OCI-LY1 (cell line): ENCODE measurements at regions not wholly inside any gene's neighbourhood (a gene's known extent, or its start where the extent isn't known, plus 50 kb on each side); places are given as distances from the start of the nearest gene placed in this dataset.

ENCODE experiments used
- H2AFZ ChIP-seq: fragments of 200-600 bp; sonication (generic), shearing (Covaris generic); 2 replicates; pipeline ENCODE4 v1.6.0; 2014; ENCODE audit warnings: antibody characterized with exemption, mild to moderate bottlenecking, low read length
- H3F3A ChIP-seq: fragments of 200-600 bp; sonication (generic), shearing (Covaris generic); 2 replicates; pipeline ENCODE4 v1.6.0; 2014; ENCODE audit warnings: mild to moderate bottlenecking, antibody characterized with exemption, low read length, moderate library complexity; ENCODE audit not compliant: insufficient read depth
- H3K27ac ChIP-seq: fragments of 200-600 bp; sonication (generic); 2 replicates; pipeline ENCODE4 v1.5.1; 2014; ENCODE audit warnings: low read length, mixed run types, mild to moderate bottlenecking, low read depth; ENCODE audit not compliant: poor library complexity, severe bottlenecking
- H3K27me3 ChIP-seq: fragments of 200-600 bp; sonication (generic); 2 replicates; pipeline ENCODE4 v1.6.0; 2014; ENCODE audit warnings: antibody characterized with exemption, mild to moderate bottlenecking, low read length, moderate library complexity; ENCODE audit not compliant: insufficient read depth
- H3K36me3 ChIP-seq: fragments of 200-600 bp; sonication (generic); 2 replicates; pipeline ENCODE4 v1.6.1; 2014; ENCODE audit warnings: mild to moderate bottlenecking, antibody characterized with exemption, low read length, moderate library complexity, mixed read lengths; ENCODE audit not compliant: insufficient read depth
- H3K4me1 ChIP-seq: fragments of 200-600 bp; sonication (generic); 2 replicates; pipeline ENCODE4 v1.5.1; 2014; ENCODE audit warnings: mild to moderate bottlenecking, low read length, moderate library complexity; ENCODE audit not compliant: insufficient read depth, severe bottlenecking
- H3K4me2 ChIP-seq: fragments of 200-600 bp; sonication (generic), shearing (Covaris generic); 2 replicates; pipeline ENCODE4 v1.6.1; 2014; ENCODE audit warnings: low read length
- H3K4me3 ChIP-seq: fragments of 200-600 bp; sonication (generic); 2 replicates; pipeline ENCODE4 v1.5.1; 2014; ENCODE audit warnings: low read length, low read depth, mild to moderate bottlenecking, mixed read lengths; ENCODE audit not compliant: poor library complexity, severe bottlenecking
- H3K79me2 ChIP-seq: fragments of 200-600 bp; shearing (Covaris generic); 2 replicates; pipeline ENCODE4 v1.6.1; 2016; ENCODE audit warnings: mixed run types, low read length, mixed read lengths; ENCODE audit not compliant: insufficient read depth
- H3K9ac ChIP-seq: fragments of 200-600 bp; sonication (generic), shearing (Covaris generic); 2 replicates; pipeline ENCODE4 v1.6.1; 2014; ENCODE audit warnings: mild to moderate bottlenecking, low read length, mixed read lengths
- H3K9me2 ChIP-seq: fragments of 200-600 bp; sonication (generic), shearing (Covaris generic); 2 replicates; pipeline ENCODE4 v1.6.1; 2014; ENCODE audit warnings: low read depth, mild to moderate bottlenecking, low read length, mixed read lengths
- H3K9me3 ChIP-seq: fragments of 200-600 bp; shearing (Covaris generic); 2 replicates; pipeline ENCODE4 v1.6.1; 2014; ENCODE audit warnings: low read length, mixed read lengths
- H4K20me1 ChIP-seq: fragments of 200-600 bp; sonication (generic), shearing (Covaris generic); 2 replicates; pipeline ENCODE4 v1.6.0; 2016; ENCODE audit warnings: mild to moderate bottlenecking, low read length; ENCODE audit not compliant: insufficient read depth
- CTCF ChIP-seq: fragments of 200-600 bp; sonication (generic), shearing (Covaris generic); IDR thresholded peaks from 2 replicates; pipeline ENCODE4 v1.5.1; 2017; ENCODE audit warnings: mild to moderate bottlenecking, antibody characterized with exemption, low read length, moderate library complexity, mixed read lengths
- EZH2 ChIP-seq: fragments of 200-600 bp; sonication (generic), shearing (Covaris generic); IDR thresholded peaks from 2 replicates; pipeline ENCODE4 v1.8.0; 2017; ENCODE audit warnings: borderline replicate concordance, mixed run types, mild to moderate bottlenecking, antibody characterized with exemption, low read length, moderate library complexity, mixed read lengths

GRCh38 chr4:133800966-133801365, 400.6 kb downstream of the PABPC4L start:
- Histone ChIP-seq H3K27ac (no peak overlapping the region), H4K20me1 (no peaks in the 10 kb centered on the region), H3K4me2 (no peak overlapping the region), H3K79me2 (no peaks in the 10 kb centered on the region), H3K4me1 (no peaks in the 10 kb centered on the region), H3K4me3 (no peak overlapping the region), H3K9me3 (0 out of 2 replicates have a peak, but pooled peaks cover 2% of the 10 kb centered on the region), H3F3A (peaks cover 3% of the 10 kb centered on the region; the same call in 1 of the 2 replicates), H3K36me3 (no peaks in the 10 kb centered on the region), H3K9me2 (no peaks in the 10 kb centered on the region), H3K27me3 (no peaks in the 10 kb centered on the region), H2AFZ (no peak overlapping the region), H3K9ac (no peak overlapping the region)
- no peak for TF ChIP-seq CTCF
- no peak for TF ChIP-seq EZH2

- Histone ChIP-seq H3K4me2 (no peak overlapping the region), H3K36me3 (no peaks in the 10 kb centered on the region), H3K27me3 (no peaks in the 10 kb centered on the region), H3K4me1 (no peaks in the 10 kb centered on the region), H3K9me3 (0 out of 2 replicates have a peak, but pooled peaks cover 2% of the 10 kb centered on the region), H3F3A (peaks cover 3% of the 10 kb centered on the region; the same call in 1 of the 2 replicates), H3K9ac (no peak overlapping the region), H3K4me3 (no peak overlapping the region), H3K79me2 (no peaks in the 10 kb centered on the region), H4K20me1 (no peaks in the 10 kb centered on the region), H2AFZ (no peak overlapping the region), H3K9me2 (no peaks in the 10 kb centered on the region), H3K27ac (no peak overlapping the region)
- TF ChIP-seq EZH2 (no peak), CTCF (no peak)
Observed at GRCh38 chr4:133799717-133800315, 401.8 kb downstream of the PABPC4L start.

- Histone ChIP-seq H3K9ac (no peak overlapping the region), H3K4me2 (no peak overlapping the region), H2AFZ (no peak overlapping the region), H3K27me3 (no peaks in the 10 kb centered on the region), H3K9me2 (no peaks in the 10 kb centered on the region), H4K20me1 (no peaks in the 10 kb centered on the region), H3K79me2 (no peaks in the 10 kb centered on the region), H3K36me3 (no peaks in the 10 kb centered on the region), H3K9me3 (peaks cover 6% of the 10 kb centered on the region; the same call in 1 of the 2 replicates), H3K4me1 (no peaks in the 10 kb centered on the region), H3K27ac (no peak overlapping the region), H3K4me3 (no peak overlapping the region), H3F3A (no peaks in the 10 kb centered on the region)
- no peak for TF ChIP-seq EZH2
- no peak for TF ChIP-seq CTCF
Observed at GRCh38 chr4:133777661-133778060, 423.9 kb downstream of the PABPC4L start.
